Bronchial epithelial cell (primary cell): ENCODE measurements at regions not wholly inside any gene's neighbourhood (a gene's known extent, or its start where the extent isn't known, plus 50 kb on each side); places are given as distances from the start of the nearest gene placed in this dataset.

Source experiments
- DNase-seq: peaks from one replicate; pipeline ENCODE4 v3.0.0-alpha.2; 2010; ENCODE audit warnings: low read depth
- FAIRE-seq: peaks from 2 replicates; lab custom pipeline; 2011; peaks lifted over from hg19 to GRCh38; lab: Jason Lieb, UNC
- H3K27me3 ChIP-seq: 2 replicates; pipeline ENCODE4 v1.5.1; 2011; ENCODE audit warnings: low read length; ENCODE audit not compliant: control insufficient read depth, insufficient read depth
- H3K36me3 ChIP-seq: 2 replicates; pipeline ENCODE4 v1.5.1; 2011; ENCODE audit warnings: low read length; ENCODE audit not compliant: control insufficient read depth, insufficient read depth
- H3K4me3 ChIP-seq: 2 replicates; pipeline ENCODE4 v1.5.1; 2011; ENCODE audit warnings: mild to moderate bottlenecking, low read depth, low read length, control low read depth
- TF ChIP-seq, protein P1 (sequence below): IDR thresholded peaks from 2 replicates; pipeline ENCODE4 v1.5.1; 2011; ENCODE audit warnings: mild to moderate bottlenecking, moderate library complexity, low read length, control low read depth, inconsistent platforms; ENCODE audit not compliant: insufficient read depth, severe bottlenecking

DNA sequence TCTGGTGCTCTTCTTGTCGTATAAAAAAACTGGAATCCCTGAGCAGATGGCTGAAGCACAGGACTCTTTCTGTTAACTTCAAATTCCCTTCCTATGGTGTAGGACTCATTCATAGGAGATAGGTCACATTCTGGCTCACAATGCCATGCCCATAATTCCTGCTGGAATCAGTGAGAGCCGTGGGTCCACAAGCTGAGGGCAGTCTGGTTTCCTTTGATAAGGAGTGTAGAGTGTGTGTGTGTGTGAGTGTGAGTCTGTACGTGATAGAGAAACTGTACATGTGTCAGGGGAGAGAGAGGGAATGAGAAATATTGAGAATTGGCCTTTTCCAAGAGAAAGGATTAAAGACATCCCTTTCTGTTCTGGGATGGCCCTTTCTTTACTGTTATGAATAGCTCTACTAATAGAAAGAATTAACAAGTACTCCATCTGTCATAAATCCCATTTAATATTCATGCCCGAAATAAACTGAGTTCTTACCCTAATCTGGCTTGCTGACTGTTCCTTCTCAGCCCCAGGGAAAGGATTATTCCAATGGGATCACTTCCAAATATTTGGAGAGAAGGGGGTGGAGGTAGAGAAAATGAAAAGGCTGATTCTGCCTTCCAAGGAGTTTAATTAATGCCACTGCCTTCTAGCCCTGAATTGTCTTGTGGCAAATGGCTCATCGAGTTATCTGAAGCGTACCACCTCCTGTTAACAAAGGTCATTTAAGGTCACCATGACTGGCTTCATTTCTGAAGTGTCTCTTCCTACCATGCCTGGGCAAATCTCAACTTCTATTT, 79.0 kb downstream of the TMX1 start:
- TF ChIP-seq, protein P1, sequence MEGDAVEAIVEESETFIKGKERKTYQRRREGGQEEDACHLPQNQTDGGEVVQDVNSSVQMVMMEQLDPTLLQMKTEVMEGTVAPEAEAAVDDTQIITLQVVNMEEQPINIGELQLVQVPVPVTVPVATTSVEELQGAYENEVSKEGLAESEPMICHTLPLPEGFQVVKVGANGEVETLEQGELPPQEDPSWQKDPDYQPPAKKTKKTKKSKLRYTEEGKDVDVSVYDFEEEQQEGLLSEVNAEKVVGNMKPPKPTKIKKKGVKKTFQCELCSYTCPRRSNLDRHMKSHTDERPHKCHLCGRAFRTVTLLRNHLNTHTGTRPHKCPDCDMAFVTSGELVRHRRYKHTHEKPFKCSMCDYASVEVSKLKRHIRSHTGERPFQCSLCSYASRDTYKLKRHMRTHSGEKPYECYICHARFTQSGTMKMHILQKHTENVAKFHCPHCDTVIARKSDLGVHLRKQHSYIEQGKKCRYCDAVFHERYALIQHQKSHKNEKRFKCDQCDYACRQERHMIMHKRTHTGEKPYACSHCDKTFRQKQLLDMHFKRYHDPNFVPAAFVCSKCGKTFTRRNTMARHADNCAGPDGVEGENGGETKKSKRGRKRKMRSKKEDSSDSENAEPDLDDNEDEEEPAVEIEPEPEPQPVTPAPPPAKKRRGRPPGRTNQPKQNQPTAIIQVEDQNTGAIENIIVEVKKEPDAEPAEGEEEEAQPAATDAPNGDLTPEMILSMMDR: no peak
- H3K4me3 ChIP-seq: no peak overlapping the region
- peak; percentile 29 for DNase-seq
- FAIRE-seq: no peak
- H3K27me3 ChIP-seq: no peaks in the 10 kb centered on the region
- no peaks in the 10 kb centered on the region for H3K36me3 ChIP-seq

DNA sequence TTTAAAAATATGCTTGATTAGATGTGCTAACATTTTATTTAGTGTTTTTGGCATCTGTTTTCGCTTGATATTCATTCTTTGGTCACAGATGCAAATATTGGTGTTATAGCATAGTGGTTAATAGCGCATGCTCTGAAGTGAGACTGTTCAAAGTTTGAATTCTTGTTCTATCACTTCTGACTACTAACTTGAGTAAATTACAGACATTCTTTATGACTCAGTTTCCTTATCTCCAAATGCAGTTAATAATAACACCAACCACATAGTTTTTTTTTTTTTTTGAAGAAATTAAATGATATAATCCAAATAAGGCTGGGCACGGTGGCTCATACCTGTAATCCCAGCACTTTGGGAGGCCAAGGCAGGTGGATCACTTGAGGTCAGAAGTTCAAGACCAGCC, 81.0 kb downstream of the TMX1 start:
- no peak overlapping the region for H3K4me3 ChIP-seq
- H3K36me3 ChIP-seq: no peaks in the 10 kb centered on the region
- H3K27me3 ChIP-seq: no peaks in the 10 kb centered on the region
- TF ChIP-seq, protein P1: no peak
- FAIRE-seq: no peak
- DNase-seq: peak; percentile 47

DNA sequence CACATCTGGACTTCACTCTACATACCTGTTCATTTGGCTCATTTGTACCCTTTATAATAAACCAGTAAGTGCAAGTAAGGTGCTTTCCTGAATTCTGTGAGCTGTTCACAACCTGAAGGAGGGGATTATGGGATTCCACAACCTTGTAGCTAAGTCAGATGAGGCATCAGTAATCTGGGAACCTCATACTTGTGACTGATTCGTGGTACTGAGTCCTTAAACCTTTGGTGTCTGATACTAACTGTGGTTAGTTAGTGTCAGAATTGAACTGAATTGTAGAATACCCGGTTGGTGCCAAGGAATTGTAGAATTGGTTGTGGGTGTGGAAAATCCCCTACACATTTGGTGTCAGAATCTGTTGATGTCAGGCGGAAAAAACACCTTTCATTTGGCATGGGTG, 83.4 kb downstream of the TMX1 start:
- no peak overlapping the region for H3K4me3 ChIP-seq
- no peak for FAIRE-seq
- DNase-seq: no peak
- no peaks in the 10 kb centered on the region for H3K36me3 ChIP-seq
- H3K27me3 ChIP-seq: no peaks in the 10 kb centered on the region
- TF ChIP-seq, protein P1: no peak

DNA sequence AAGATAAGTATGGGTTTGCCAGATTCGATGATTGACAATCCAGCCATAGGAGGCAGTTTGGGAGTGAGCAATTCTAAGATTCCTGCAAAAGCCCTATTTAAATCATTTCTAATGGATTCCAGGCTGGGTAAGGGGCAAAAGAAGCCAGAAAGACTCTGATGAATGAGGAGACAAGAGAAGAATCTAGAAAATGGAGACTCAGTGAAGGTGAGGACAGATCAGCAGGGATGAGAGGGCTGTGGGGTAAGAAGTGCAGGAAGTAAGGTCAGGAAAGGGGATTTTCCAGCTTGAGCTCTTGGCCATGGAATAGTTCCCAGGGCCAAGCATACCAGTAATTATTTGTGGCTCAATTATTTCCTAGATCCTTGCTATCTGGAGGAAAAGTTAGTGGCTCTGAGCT, 87.3 kb downstream of the TMX1 start:
- Histone ChIP-seq H3K4me3 (no peak overlapping the region), H3K36me3 (no peaks in the 10 kb centered on the region), H3K27me3 (no peaks in the 10 kb centered on the region)
- FAIRE-seq (no peak), DNase-seq (peak; percentile 33)
- TF ChIP-seq, protein P1: no peak

DNA sequence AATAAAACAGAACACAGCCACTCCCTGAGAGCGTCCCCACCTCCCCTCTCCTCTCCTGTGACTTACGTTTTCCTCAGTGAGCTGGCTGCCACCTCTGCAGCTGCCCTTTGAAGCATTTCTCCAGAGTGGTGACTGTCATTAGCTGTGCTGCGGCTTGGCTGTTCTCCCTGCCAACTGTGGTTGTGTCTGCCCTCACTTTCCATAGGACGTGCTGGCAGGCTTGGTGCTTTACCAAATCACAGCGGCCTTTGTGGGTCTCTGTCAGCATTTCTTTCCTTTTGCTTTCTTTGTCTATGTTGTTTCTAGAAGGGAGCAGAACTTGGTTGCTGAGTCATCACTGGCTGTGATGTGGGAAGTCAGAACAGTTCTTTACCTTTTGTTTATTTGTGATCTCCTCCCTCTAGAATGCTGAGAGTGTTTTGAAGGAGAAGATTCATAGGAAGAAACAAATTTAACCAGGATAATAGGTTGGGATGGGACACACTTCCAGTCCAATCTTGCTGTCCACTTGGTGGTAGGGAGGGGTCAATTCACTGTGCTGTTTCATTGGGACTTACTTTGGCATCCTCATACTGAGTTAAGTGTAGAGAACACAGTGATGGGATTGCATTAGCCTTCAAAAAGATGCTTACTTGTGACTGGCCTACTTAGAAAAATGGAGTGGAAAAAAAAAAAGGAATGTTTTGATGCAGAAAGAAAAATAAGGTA, 88.2 kb downstream of the TMX1 start:
- TF ChIP-seq, protein P1: no peak
- DNase-seq (peak; percentile 74), FAIRE-seq (peak; percentile 79)
- Histone ChIP-seq H3K27me3 (no peaks in the 10 kb centered on the region), H3K36me3 (no peaks in the 10 kb centered on the region), H3K4me3 (no peak overlapping the region)
